Heart right ventricle (tissue), 16 donors: ENCODE measurements at regions not wholly inside any gene's neighbourhood (a gene's known extent, or its start where the extent isn't known, plus 50 kb on each side); places are given as distances from the start of the nearest gene placed in this dataset.
A peak's percentile ranks its signal among the peaks of the same experiment; 100 is the strongest.
"Not testable (repeated sequence)": the region's sequence is repeated elsewhere in the genome, so short reads cannot be mapped to it uniquely, and the experiment has no call there.

Experiments
- ATAC-seq, 8 donors: fragments of 200-7000 bp; cut with Tn5 transposase; one replicate each; pipeline ENCODE4 v1.9.1; 2020; ENCODE audit warnings: mild to moderate bottlenecking in 8 of 8, moderate library complexity in 8 of 8, moderate number of reproducible peaks in 1 of 8
- DNase-seq, 2 donors: peaks; one replicate each; pipeline ENCODE4 v3.0.0-alpha.2; 2020
- H3K27ac ChIP-seq, 10 donors: fragments of 200-600 bp; sonication (generic) in 2 of 10; one replicate each; pipeline versions ENCODE4 v1.5.0 to v1.8.0; 2020 to 2022; ENCODE audit warnings: mild to moderate bottlenecking in 3 of 10
- H3K27me3 ChIP-seq, 7 donors: fragments of 200-600 bp; one replicate each; pipeline ENCODE4 v1.8.0; 2021 to 2022; ENCODE audit warnings: mild to moderate bottlenecking in 2 of 7
- H3K36me3 ChIP-seq, 9 donors: fragments of 200-600 bp; sonication (generic) in 1 of 9; one replicate each; pipeline versions ENCODE4 v1.5.0 to v1.8.0; 2020 to 2022; ENCODE audit warnings: mild to moderate bottlenecking in 2 of 9
- H3K4me1 ChIP-seq, 9 donors: fragments of 200-600 bp; sonication (generic) in 1 of 9; one replicate each; pipeline versions ENCODE4 v1.5.0 to v1.8.0; 2020 to 2022; ENCODE audit warnings: mild to moderate bottlenecking in 4 of 9
- H3K4me3 ChIP-seq, 10 donors: fragments of 200-600 bp; sonication (generic) in 2 of 10; one replicate each; pipeline versions ENCODE4 v1.5.0 to v1.8.0; 2020 to 2022; ENCODE audit warnings: mild to moderate bottlenecking in 7 of 10, moderate library complexity in 2 of 10
- H3K9me3 ChIP-seq, 11 donors: fragments of 200-600 bp in 10 of 11; sonication (generic) in 2 of 11; one replicate each; pipeline versions ENCODE4 v1.5.0 to v1.8.0; 2013 to 2022; ENCODE audit warnings: mild to moderate bottlenecking in 2 of 11, control low read depth in 1 of 11, moderate library complexity in 1 of 11
- CTCF ChIP-seq, 9 donors: fragments of 200-600 bp; sonication (generic) in 2 of 9; IDR thresholded peaks; one replicate each; pipeline versions ENCODE4 v1.5.0 to v1.8.0; 2021 to 2022; ENCODE audit warnings: antibody characterized with exemption in 9 of 9, mild to moderate bottlenecking in 5 of 9, moderate library complexity in 1 of 9
- WGBS, 2 donors: extraction: QIAGEN DNeasy Blood & Tissue Kit; methylation state at CpG; one replicate each; pipeline ENCODE4 v1.1.7; 2013; ENCODE audit warnings: inconsistent platforms in 1 of 2; 5-methylcytosine and 5-hydroxymethylcytosine counted together
- intact Hi-C, 10 donors: fragments of 100-400 bp; cut with DNase I; formaldehyde crosslinking; loops; one replicate each; pipeline versions ENCODE4 v1.11.1 to v1.14.2; 2022
- donor health status: Arrhythmogenic right ventricular cardiomyopathy.
- donor health status: ischemic (EF 13 %, LVEDD 7.1; RV severe dilation, severe dysfunction).
- donor health status: healthy with polysubstance abuse.
- donor health status: DM: no; HTN: yes; CAD: no.
- donor health status: DM: no; HTN: no; CAD: no.
- donor health status: ischemic (EF 25% LVEDD 6.9; RV normal size, moderate dysfunction).
- donor health status: ischemic (EF 25% LVEDD 5.7; RV mildly dilated, moderate dysfunction).
- donor health status: healthy.
- donor health status: DM: yes; HTN: yes; CAD: no.
- donor health status: Ischemic cardiomyopathy.
- donor health status: ischemic (EF 35%, LVEDD 5.7; RV mildly dilated, moderate dysfunction).
- donor health status: nonischemic (EF 11% LVEDD 7.7; RV severe dilation, severe dysfunction).
- donor health status: DM: yes; HTN: yes; CAD: no.
- donor health status: PGD.
- donor health status: ischemic (EF 29% LVEDD 5.4; RV normal size, mild dysfunction).
- donor health status: nonischemic (EF 23%, LVEDD 6.1; RV moderate dilation, normal function).

- Histone ChIP-seq H3K36me3 (no peaks in the 10 kb centered on the region), H3K4me3 (no peak overlapping the region), H3K27me3 (no peaks in the 10 kb centered on the region), H3K27ac (no peak overlapping the region), H3K9me3 (no peaks in the 10 kb centered on the region), H3K4me1 (no peaks in the 10 kb centered on the region)
- no peak for ATAC-seq
- no peak for DNase-seq
- TF ChIP-seq CTCF (IDR thresholded peaks at IDR 0.05) = no peak
- intact Hi-C loops = no loop called here
Observed at GRCh38 chr13:38255600-38255999, 94.1 kb upstream of the UFM1 start.

GRCh38 chr13:38239874-38240273 lies 109.8 kb upstream of the UFM1 start:
- Histone ChIP-seq H3K36me3 (no peaks in the 10 kb centered on the region), H3K27ac (no peak overlapping the region), H3K27me3 (no peaks in the 10 kb centered on the region), H3K4me1 (no peaks in the 10 kb centered on the region), H3K9me3 (peaks cover 0 to 9% (median 0%) of the 10 kb centered on the region in 11 donors), H3K4me3 (no peak overlapping the region)
- DNase-seq (no peak), ATAC-seq (no peak)
- intact Hi-C loops = no loop called here
- no peak for TF ChIP-seq CTCF (IDR thresholded peaks at IDR 0.05)

- no peaks in the 10 kb centered on the region for H3K36me3 ChIP-seq
- H3K4me3 ChIP-seq = no peak overlapping the region
- H3K27me3 ChIP-seq = no peaks in the 10 kb centered on the region
- ATAC-seq (no peak), DNase-seq (no peak)
- H3K4me1 ChIP-seq = no peaks in the 10 kb centered on the region
- no peak overlapping the region for H3K27ac ChIP-seq
- intact Hi-C loops = loop anchor here in 1 of 10 donors (10.0 kb wide), 1 partner anchor 354 kb away; no protein-coding TSS in a partner anchor
- H3K9me3 ChIP-seq = peaks cover 0 to 6% (median 0%) of the 10 kb centered on the region in 11 donors
- 58% methylated on average over 2 of the region's 2 CpGs for WGBS, 2 donors
- TF ChIP-seq CTCF (IDR thresholded peaks at IDR 0.05) = no peak
Observed at GRCh38 chr13:38228322-38228721, 121.3 kb upstream of the UFM1 start.

- Histone ChIP-seq H3K36me3 (no peaks in the 10 kb centered on the region), H3K4me1 (no peaks in the 10 kb centered on the region), H3K4me3 (no peak overlapping the region), H3K27me3 (no peaks in the 10 kb centered on the region), H3K27ac (no peak overlapping the region), H3K9me3 (no peaks in the 10 kb centered on the region)
- no peak for TF ChIP-seq CTCF (IDR thresholded peaks at IDR 0.05)
- intact Hi-C loops = loop anchor here in 1 of 10 donors (10.0 kb wide), 1 partner anchor 352 kb away; no protein-coding TSS in a partner anchor
- no peak for DNase-seq
- ATAC-seq = no peak
Observed at GRCh38 chr13:38226496-38226895, 123.2 kb upstream of the UFM1 start.

- Histone ChIP-seq H3K27me3 (no peaks in the 10 kb centered on the region), H3K4me3 (no peak overlapping the region), H3K4me1 (no peaks in the 10 kb centered on the region), H3K36me3 (no peaks in the 10 kb centered on the region), H3K9me3 (no peaks in the 10 kb centered on the region), H3K27ac (no peak overlapping the region)
- intact Hi-C loops = loop anchor here in 1 of 10 donors (10.0 kb wide), 1 partner anchor 348 kb away; no protein-coding TSS in a partner anchor
- peak in 4 of 9 donors; percentile 15 to 21 (median 17) for TF ChIP-seq CTCF (IDR thresholded peaks at IDR 0.05)
- peak in 2 of 8 donors; percentile 33 to 42 for ATAC-seq
- 56 to 57% methylated on average over 1 of the region's 1 CpG for WGBS, 2 donors
- no peak for DNase-seq
Observed at GRCh38 chr13:38223089-38223488, 126.6 kb upstream of the UFM1 start.

- not testable (repeated sequence) for ATAC-seq, H3K27ac ChIP-seq, H3K4me3 ChIP-seq, H3K27me3 ChIP-seq, H3K4me1 ChIP-seq, H3K36me3 ChIP-seq, DNase-seq, H3K9me3 ChIP-seq
- 93 to 97% methylated on average over 1 of the region's 1 CpG for WGBS, 2 donors
- intact Hi-C loops = loop anchor here in 1 of 10 donors (10.0 kb wide), 1 partner anchor 346 kb away; no protein-coding TSS in a partner anchor
Observed at GRCh38 chr13:38221120-38221519, 128.5 kb upstream of the UFM1 start.
